Keratinocyte (primary cell): ENCODE measurements at regions not wholly inside any gene's neighbourhood (a gene's known extent, or its start where the extent isn't known, plus 50 kb on each side); places are given as distances from the start of the nearest gene placed in this dataset.

ENCODE experiments used
- DNase-seq: peaks from one replicate; pipeline ENCODE4 v3.0.0-alpha.2; 2011; ENCODE audit warnings: low read depth, missing footprints, low spot score
- FAIRE-seq: peaks from 2 replicates; lab custom pipeline; 2011; peaks lifted over from hg19 to GRCh38; lab: Jason Lieb, UNC
- H2AFZ ChIP-seq: 2 replicates; pipeline ENCODE4 v1.6.0; 2012; ENCODE audit warnings: low read length, control low read depth, inconsistent platforms; ENCODE audit not compliant: control insufficient read depth
- H3K27ac ChIP-seq: 2 replicates; pipeline ENCODE4 v1.5.1; 2011; ENCODE audit warnings: low read length; ENCODE audit not compliant: control insufficient read depth, insufficient read depth
- H3K27me3 ChIP-seq: 3 replicates; pipeline ENCODE4 v1.6.0; 2011; ENCODE audit warnings: low read length; ENCODE audit not compliant: control insufficient read depth, insufficient read depth; ENCODE audit errors: extremely low read depth
- H3K36me3 ChIP-seq, 2 experiments: 2 replicates in 1 of 2; 3 replicates in 1 of 2; pipeline ENCODE4 v1.5.1; 2011; ENCODE audit warnings: low read length in 2 of 2, mild to moderate bottlenecking in 1 of 2; ENCODE audit not compliant: control insufficient read depth in 2 of 2, insufficient read depth in 2 of 2; ENCODE audit errors: extremely low read depth in 1 of 2
- H3K4me1 ChIP-seq: 3 replicates; pipeline ENCODE4 v1.5.1; 2011; ENCODE audit warnings: low read length; ENCODE audit not compliant: control insufficient read depth, insufficient read depth; ENCODE audit errors: extremely low read depth
- H3K4me2 ChIP-seq: 3 replicates; pipeline ENCODE4 v1.6.0; 2011; ENCODE audit warnings: low read depth, low read length; ENCODE audit not compliant: control insufficient read depth, insufficient read depth; ENCODE audit errors: extremely low read depth
- H3K4me3 ChIP-seq, 3 experiments: fragments of 200-600 bp in 1 of 3; sonication (generic) in 1 of 3; 2 replicates in 2 of 3; 3 replicates in 1 of 3; pipeline ENCODE4 v1.5.1; 2011 to 2016; ENCODE audit warnings: low read length in 3 of 3, mild to moderate bottlenecking in 3 of 3, control low read depth in 2 of 3, inconsistent platforms in 1 of 3, low read depth in 1 of 3, mixed read lengths in 1 of 3, mixed run types in 1 of 3, moderate library complexity in 1 of 3; ENCODE audit not compliant: control insufficient read depth in 2 of 3, insufficient read depth in 2 of 3; ENCODE audit errors: extremely low read depth in 1 of 3
- H3K79me2 ChIP-seq: 2 replicates; pipeline ENCODE4 v1.6.0; 2012; ENCODE audit warnings: low read length; ENCODE audit not compliant: control insufficient read depth, insufficient read depth
- H3K9ac ChIP-seq: 3 replicates; pipeline ENCODE4 v1.6.0; 2011; ENCODE audit warnings: low read length; ENCODE audit not compliant: control insufficient read depth, insufficient read depth; ENCODE audit errors: extremely low read depth
- H3K9me1 ChIP-seq: 3 replicates; pipeline ENCODE4 v1.6.0; 2011; ENCODE audit warnings: low read length; ENCODE audit not compliant: control insufficient read depth, insufficient read depth; ENCODE audit errors: extremely low read depth
- H3K9me3 ChIP-seq: 2 replicates; pipeline ENCODE4 v1.5.1; 2012; ENCODE audit warnings: low read depth, low read length; ENCODE audit not compliant: control insufficient read depth
- H4K20me1 ChIP-seq: 3 replicates; pipeline ENCODE4 v1.6.0; 2011; ENCODE audit warnings: low read length; ENCODE audit not compliant: control insufficient read depth, insufficient read depth; ENCODE audit errors: extremely low read depth
- CTCF ChIP-seq, 3 experiments: IDR thresholded peaks in 1 of 3; conservative IDR thresholded peaks in 1 of 3; optimal IDR thresholded peaks in 1 of 3; 2 replicates in 2 of 3; 3 replicates in 1 of 3; pipeline versions ENCODE3 to v1.5.1; 2011; ENCODE audit warnings: low read length in 3 of 3, mild to moderate bottlenecking in 3 of 3, moderate library complexity in 2 of 3, control low read depth in 1 of 3, inconsistent platforms in 1 of 3; ENCODE audit not compliant: insufficient read depth in 2 of 3; ENCODE audit errors: extremely low read depth in 1 of 3
- EZH2 ChIP-seq: IDR thresholded peaks from one replicate; pipeline ENCODE4 v1.6.1; 2012; ENCODE audit warnings: inconsistent platforms, mild to moderate bottlenecking, low read length, moderate library complexity
- dilution Hi-C: fragments of 300-500 bp; cut with MboI; formaldehyde crosslinking; loops from one replicate; pipeline ENCODE4 v1.7.0; 2020; ENCODE audit warnings: low sequenced_read_pairs; ENCODE audit not compliant: extremely low pct_ligation_motif_present

DNA sequence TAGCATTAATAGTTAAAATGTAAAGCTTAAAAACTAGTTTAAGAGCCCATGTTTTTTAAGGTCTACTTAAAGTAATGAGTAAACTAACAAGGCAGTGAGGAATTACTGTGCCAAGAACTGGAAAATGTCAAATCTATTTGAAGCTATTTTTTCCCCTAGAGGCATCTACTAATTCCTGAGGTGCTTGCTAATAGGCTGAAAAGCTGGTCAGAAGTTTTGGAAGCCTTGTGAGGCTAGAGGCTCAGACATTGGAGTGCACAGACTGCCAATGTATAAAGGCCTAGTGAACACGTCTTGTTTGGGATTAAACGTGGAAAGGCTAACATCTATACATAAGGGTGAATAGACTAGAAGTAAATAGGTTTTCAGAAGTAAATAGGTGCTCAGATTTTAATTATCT lies 136.5 kb upstream of the C11orf87 start:
- FAIRE-seq (no peak), DNase-seq (no peak)
- Histone ChIP-seq H2AFZ (no peak overlapping the region), H3K9ac (no peak overlapping the region), H3K4me3 (no peak overlapping the region), H3K27me3 (no peaks in the 10 kb centered on the region), H3K27ac (no peak overlapping the region), H3K9me3 (no peaks in the 10 kb centered on the region), H3K79me2 (no peaks in the 10 kb centered on the region), H3K4me2 (no peak overlapping the region), H3K4me1 (no peaks in the 10 kb centered on the region), H3K36me3 (no peaks in the 10 kb centered on the region), H4K20me1 (no peaks in the 10 kb centered on the region), H3K9me1 (no peaks in the 10 kb centered on the region)
- no peak for TF ChIP-seq CTCF (optimal IDR thresholded peaks at IDR 0.05 in 1 of 3, IDR thresholded peaks at IDR 0.05 in 1 of 3, conservative IDR thresholded peaks at IDR 0.05 in 1 of 3; ENCODE audit: extremely low read depth in 1 of 3, insufficient read depth in 2 of 3, low read length in 3 of 3)
- TF ChIP-seq EZH2, result no peak
- dilution Hi-C loops, result no loop called here

DNA sequence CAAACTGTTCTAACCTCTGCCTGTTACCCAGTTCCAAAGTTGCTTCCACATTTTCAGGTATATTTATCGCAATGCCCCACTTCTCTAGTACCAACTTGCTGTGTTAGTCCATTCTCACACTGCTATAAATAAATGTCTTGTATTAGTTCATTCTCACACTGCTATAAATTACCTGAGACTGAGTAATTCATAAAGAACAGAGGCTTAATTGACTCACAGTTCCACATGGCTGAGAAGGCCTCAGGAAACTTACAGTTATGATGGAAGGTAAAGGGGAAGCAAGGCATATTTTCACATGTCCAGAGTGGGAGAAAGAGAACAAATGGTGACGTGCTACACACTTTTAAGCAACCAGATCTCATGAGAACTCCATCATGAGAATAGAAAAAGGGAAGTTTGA lies 130.4 kb upstream of the C11orf87 start:
- no peaks in the 10 kb centered on the region for H3K9me3 ChIP-seq
- FAIRE-seq, result no peak
- no peak overlapping the region for H3K4me2 ChIP-seq
- no peaks in the 10 kb centered on the region for H4K20me1 ChIP-seq
- H3K9ac ChIP-seq, result no peak overlapping the region
- H3K4me3 ChIP-seq, result no peak overlapping the region
- no peaks in the 10 kb centered on the region for H3K36me3 ChIP-seq
- no peak overlapping the region for H2AFZ ChIP-seq
- H3K4me1 ChIP-seq, result no peaks in the 10 kb centered on the region
- dilution Hi-C loops, result no loop called here
- no peak overlapping the region for H3K27ac ChIP-seq
- no peak for DNase-seq
- H3K9me1 ChIP-seq, result no peaks in the 10 kb centered on the region
- H3K79me2 ChIP-seq, result no peaks in the 10 kb centered on the region
- no peaks in the 10 kb centered on the region for H3K27me3 ChIP-seq
- TF ChIP-seq CTCF (optimal IDR thresholded peaks at IDR 0.05 in 1 of 3, IDR thresholded peaks at IDR 0.05 in 1 of 3, conservative IDR thresholded peaks at IDR 0.05 in 1 of 3; ENCODE audit: extremely low read depth in 1 of 3, insufficient read depth in 2 of 3, low read length in 3 of 3) (no peak), EZH2 (no peak)
